ENCODE measurements at regions not wholly inside any gene's neighbourhood (a gene's known extent, or its start where the extent isn't known, plus 50 kb on each side); places are given as distances from the start of the nearest gene placed in this dataset.
"Not testable (repeated sequence)": the region's sequence is repeated elsewhere in the genome, so short reads cannot be mapped to it uniquely, and the experiment has no call there.

DNA sequence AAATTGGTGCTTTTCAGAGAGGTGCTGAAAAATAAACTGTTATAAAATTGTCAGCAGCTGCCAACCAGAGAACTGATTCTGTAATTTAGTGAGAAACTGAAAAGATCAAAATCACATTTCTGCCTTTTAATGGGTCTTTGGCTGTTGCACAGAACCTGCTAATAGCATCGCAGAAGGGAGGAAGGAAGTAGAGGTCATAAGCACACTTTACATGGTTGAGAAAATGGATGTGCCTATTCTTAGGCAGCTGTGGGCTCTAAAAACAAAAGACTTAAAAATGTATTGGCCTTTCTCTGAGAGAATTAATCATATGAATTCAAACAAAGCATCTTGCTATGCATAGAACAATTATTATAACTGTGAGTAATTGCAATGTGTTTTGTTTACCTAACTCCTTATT is 1186.9 kb downstream of the DSC3 start:
- Mint-ChIP-seq H3K36me3 (ENCODE audit: insufficient read depth) (no peaks in the 10 kb centered on the region), H3K4me1 (ENCODE audit: low read depth in 2 of 2) (no peaks in the 10 kb centered on the region), H3K4me3 (no peak overlapping the region), H3K27me3 (no peaks in the 10 kb centered on the region), H3K9me3 (peaks cover 7 to 21% of the 10 kb centered on the region in 2 donors), H3K27ac (no peak overlapping the region)
- ATAC-seq (replicated peaks) (no peak), DNase-seq (no peak)

DNA sequence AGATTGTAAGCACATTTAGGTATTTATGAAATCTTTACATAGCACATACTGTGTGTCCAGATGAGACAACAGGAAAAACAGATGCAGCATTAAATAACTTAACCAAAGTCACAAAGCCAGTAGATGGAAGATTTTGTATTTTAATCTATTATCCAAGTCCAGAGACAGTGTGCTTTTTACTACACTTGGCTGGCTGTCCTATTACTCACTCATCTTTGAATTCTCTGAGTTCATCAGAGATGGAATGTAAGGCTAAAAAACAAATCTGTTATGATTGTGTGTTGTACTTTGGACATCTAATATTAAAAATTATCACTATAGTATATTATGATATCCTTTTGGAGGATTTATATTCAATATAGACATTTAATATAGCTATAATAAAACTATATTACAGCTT is 1189.4 kb downstream of the DSC3 start:
- H3K27me3 Mint-ChIP-seq: no peaks in the 10 kb centered on the region
- H3K27ac Mint-ChIP-seq: no peak overlapping the region
- no peak for ATAC-seq (replicated peaks)

DNA sequence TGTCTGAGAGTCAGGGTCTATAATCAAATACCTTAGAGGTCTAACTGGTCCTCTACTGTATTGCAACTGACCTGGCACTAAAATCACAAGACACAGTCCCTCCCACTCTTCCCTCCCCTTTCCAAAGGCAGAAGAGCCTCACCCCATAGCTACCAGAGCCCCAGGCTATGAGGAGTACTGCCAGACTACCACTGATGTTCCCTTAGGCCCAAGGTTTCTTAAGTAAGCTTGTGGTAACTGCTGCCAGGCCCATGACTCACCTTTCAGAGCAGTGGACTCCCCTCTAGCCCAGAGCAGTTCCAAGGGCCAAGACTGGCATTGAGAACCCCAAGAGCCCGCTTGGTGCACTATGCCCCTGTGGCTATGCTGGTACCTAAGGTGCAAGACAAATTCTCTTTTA is 1193.4 kb downstream of the DSC3 start:
- DNase-seq (no peak), ATAC-seq (replicated peaks) (no peak)
- no peak overlapping the region for H3K4me3 Mint-ChIP-seq
- no peaks in the 10 kb centered on the region for H3K27me3 Mint-ChIP-seq
- H3K36me3 Mint-ChIP-seq (ENCODE audit: insufficient read depth): no peaks in the 10 kb centered on the region
- no peaks in the 10 kb centered on the region for H3K4me1 Mint-ChIP-seq (ENCODE audit: low read depth in 2 of 2)
- H3K9me3 Mint-ChIP-seq: peaks cover 11 to 32% of the 10 kb centered on the region in 2 donors
- no peak overlapping the region for H3K27ac Mint-ChIP-seq

More for the DNA sequence above, 1189.4 kb downstream of the DSC3 start:
- no peak for DNase-seq
- Mint-ChIP-seq H3K9me3 (peaks cover 8 to 24% of the 10 kb centered on the region in 2 donors), H3K4me1 (ENCODE audit: low read depth in 2 of 2) (no peaks in the 10 kb centered on the region), H3K36me3 (ENCODE audit: insufficient read depth) (no peaks in the 10 kb centered on the region), H3K4me3 (no peak overlapping the region)

DNA sequence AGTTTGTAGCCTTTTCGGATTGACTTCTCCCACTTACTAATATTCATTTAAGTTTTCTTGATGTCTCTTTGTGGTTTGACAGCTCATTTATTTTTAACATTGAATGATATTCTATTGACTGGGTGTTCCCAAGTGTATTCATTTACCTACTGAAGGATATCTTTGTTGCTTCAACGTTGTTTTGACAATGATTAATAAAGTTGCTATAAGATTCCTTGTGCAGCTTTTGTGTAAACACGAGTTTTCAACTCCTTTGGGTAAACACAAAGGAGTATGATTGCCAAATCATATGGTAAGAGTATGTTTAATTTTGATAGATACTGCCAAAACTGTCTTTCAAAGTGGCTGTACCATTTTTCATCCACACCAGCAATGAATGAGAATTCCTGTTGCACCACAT is 1200.9 kb downstream of the DSC3 start:
- Mint-ChIP-seq H3K36me3 (ENCODE audit: insufficient read depth) (no peaks in the 10 kb centered on the region), H3K9me3 (peaks cover 4 to 12% of the 10 kb centered on the region in 2 donors), H3K27ac (no peak overlapping the region), H3K27me3 (no peaks in the 10 kb centered on the region), H3K4me3 (no peak overlapping the region), H3K4me1 (ENCODE audit: low read depth in 2 of 2) (no peaks in the 10 kb centered on the region)
- DNase-seq: no peak
- no peak for ATAC-seq (replicated peaks)

DNA sequence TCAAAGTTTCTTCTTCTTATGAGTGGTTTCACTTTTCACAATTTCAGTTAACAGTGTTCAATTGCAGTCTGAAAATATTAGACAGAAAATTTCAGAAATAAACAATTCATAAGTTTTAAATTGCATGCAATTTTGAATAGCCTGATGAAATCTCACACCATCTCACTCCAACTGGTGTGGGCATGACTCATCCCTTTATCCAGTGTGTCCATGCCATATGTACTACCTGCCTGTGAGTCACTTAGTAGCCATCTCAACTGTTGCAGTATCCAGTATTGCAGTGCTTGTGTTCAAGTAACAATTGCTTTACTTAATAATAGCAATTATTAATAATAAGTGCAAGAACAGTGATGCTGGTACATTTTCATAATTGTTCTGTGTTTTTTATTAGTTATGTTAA is 1202.5 kb downstream of the DSC3 start:
- no peaks in the 10 kb centered on the region for H3K36me3 Mint-ChIP-seq (ENCODE audit: insufficient read depth)
- no peak overlapping the region for H3K4me3 Mint-ChIP-seq
- ATAC-seq (replicated peaks) (no peak), DNase-seq (no peak)
- H3K27ac Mint-ChIP-seq: no peak overlapping the region
- H3K27me3 Mint-ChIP-seq: no peaks in the 10 kb centered on the region
- peaks cover 4 to 6% of the 10 kb centered on the region in 2 donors for H3K9me3 Mint-ChIP-seq
- H3K4me1 Mint-ChIP-seq (ENCODE audit: low read depth in 2 of 2): no peaks in the 10 kb centered on the region

GRCh38 chr18:29838961-29839360 is 1203.6 kb downstream of the DSC3 start:
- ATAC-seq (replicated peaks); H3K27me3 Mint-ChIP-seq; H3K36me3 Mint-ChIP-seq (ENCODE audit: insufficient read depth); DNase-seq; H3K27ac Mint-ChIP-seq; H3K4me1 Mint-ChIP-seq (ENCODE audit: low read depth in 2 of 2); H3K4me3 Mint-ChIP-seq: not testable (repeated sequence)
- H3K9me3 Mint-ChIP-seq: peaks cover 7 to 11% of the 10 kb centered on the region in 2 donors

- DNase-seq: no peak
- Mint-ChIP-seq H3K27ac (no peak overlapping the region), H3K27me3 (no peaks in the 10 kb centered on the region), H3K4me3 (no peak overlapping the region), H3K4me1 (ENCODE audit: low read depth in 2 of 2) (no peaks in the 10 kb centered on the region), H3K36me3 (ENCODE audit: insufficient read depth) (no peaks in the 10 kb centered on the region), H3K9me3 (peaks cover 7 to 13% of the 10 kb centered on the region in 2 donors)
- ATAC-seq (replicated peaks): no peak
Measured at GRCh38 chr18:29838556-29838955, 1204.0 kb downstream of the DSC3 start.

DNA sequence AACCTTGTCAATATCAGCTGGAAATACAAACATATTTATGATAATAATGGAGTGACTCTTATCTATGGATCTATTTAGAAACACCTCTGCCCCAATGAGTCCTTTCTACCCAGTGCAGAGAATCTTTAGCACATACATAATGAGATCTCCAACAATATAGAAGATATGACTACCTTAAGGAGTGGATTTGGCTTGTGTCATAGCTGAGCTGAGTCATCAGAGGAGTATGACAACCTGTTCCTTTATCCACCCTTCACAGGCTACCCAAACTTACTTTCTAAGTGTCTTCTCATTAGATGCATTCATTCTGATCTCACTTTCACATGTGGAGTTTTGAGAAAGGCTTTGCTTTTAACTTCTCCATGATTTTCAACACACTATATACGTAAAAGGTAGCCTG is 1218.9 kb downstream of the DSC3 start:
- Mint-ChIP-seq H3K36me3 (ENCODE audit: insufficient read depth) (no peaks in the 10 kb centered on the region), H3K4me3 (no peak overlapping the region), H3K27me3 (no peaks in the 10 kb centered on the region), H3K4me1 (ENCODE audit: low read depth in 2 of 2) (no peaks in the 10 kb centered on the region), H3K9me3 (peaks cover 8 to 47% of the 10 kb centered on the region in 2 donors), H3K27ac (no peak overlapping the region)
- DNase-seq (no peak), ATAC-seq (replicated peaks) (no peak)

DNA sequence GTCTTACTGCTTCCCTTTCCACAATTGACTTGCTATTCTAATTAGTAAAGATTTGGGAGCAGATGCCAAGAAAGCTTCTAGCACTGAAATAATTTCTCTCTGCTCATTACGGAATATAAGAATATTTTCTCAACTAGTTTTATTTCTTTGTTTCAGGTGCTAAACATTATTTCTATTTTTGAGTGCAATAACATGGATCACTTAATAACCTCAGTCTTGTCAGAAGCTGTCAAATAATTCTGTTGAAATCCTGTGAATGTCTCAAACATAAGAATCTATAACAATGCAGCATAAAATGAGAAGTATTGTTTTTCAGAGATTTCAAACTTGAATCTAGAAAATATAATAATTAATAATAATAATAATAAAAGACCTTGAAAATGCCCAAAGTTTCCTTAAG is 1221.0 kb downstream of the DSC3 start:
- Mint-ChIP-seq H3K27ac (no peak overlapping the region), H3K36me3 (ENCODE audit: insufficient read depth) (no peaks in the 10 kb centered on the region), H3K27me3 (no peaks in the 10 kb centered on the region), H3K4me1 (ENCODE audit: low read depth in 2 of 2) (no peaks in the 10 kb centered on the region), H3K4me3 (no peak overlapping the region), H3K9me3 (peaks cover 6 to 47% of the 10 kb centered on the region in 2 donors)
- DNase-seq (no peak), ATAC-seq (replicated peaks) (no peak)

DNA sequence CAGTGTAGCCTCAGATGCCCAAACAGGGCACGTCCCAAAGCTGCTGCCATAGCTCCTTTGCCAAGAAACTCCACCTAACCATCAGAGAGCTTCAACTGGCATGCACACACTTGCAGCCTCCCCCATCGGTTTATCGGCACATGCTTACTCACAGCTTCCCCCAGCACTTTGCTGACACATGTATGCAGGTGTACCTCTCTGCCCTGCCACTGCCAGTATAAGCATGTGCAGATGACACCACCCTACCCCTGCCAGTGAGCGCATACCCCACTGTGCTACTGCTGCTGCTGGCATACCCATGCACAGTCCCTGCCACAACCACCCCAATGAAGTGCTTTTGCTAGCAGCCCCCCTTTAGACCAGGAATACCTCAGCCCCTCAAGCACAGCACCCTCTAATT is 1231.0 kb downstream of the DSC3 start:
- H3K9me3 Mint-ChIP-seq: peaks cover 11 to 32% of the 10 kb centered on the region in 2 donors
- DNase-seq: no peak
- no peak overlapping the region for H3K4me3 Mint-ChIP-seq
- H3K4me1 Mint-ChIP-seq (ENCODE audit: low read depth in 2 of 2): no peaks in the 10 kb centered on the region
- no peaks in the 10 kb centered on the region for H3K27me3 Mint-ChIP-seq
- ATAC-seq (replicated peaks): no peak
- H3K36me3 Mint-ChIP-seq (ENCODE audit: insufficient read depth): no peaks in the 10 kb centered on the region
- H3K27ac Mint-ChIP-seq: no peak overlapping the region

- Mint-ChIP-seq H3K36me3 (ENCODE audit: insufficient read depth) (no peaks in the 10 kb centered on the region), H3K4me3 (no peak overlapping the region), H3K9me3 (peaks cover 3 to 17% of the 10 kb centered on the region in 2 donors), H3K27ac (no peak overlapping the region), H3K4me1 (ENCODE audit: low read depth in 2 of 2) (no peaks in the 10 kb centered on the region), H3K27me3 (no peaks in the 10 kb centered on the region)
- DNase-seq (no peak), ATAC-seq (replicated peaks) (no peak)
Measured at GRCh38 chr18:29780816-29781215, 1261.7 kb downstream of the DSC3 start.

DNA sequence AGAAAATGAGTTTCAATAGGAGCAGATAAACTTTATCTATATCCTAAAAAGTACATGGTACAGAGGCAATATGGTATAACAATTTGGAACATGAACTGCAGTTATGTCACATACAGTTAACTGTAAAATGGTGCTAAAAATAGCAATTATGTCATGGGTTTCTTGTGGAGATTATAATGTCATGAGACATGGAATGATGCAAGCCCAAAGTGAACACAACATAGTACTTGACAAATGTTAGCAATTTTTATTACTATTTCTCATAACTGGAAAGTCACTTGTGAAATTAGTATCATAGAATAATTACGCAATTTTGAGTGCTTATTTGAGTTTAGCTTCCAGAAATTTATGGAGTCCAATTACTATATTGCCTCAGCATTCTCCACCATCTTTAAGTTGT is 1263.4 kb downstream of the DSC3 start:
- no peak for DNase-seq
- no peak for ATAC-seq (replicated peaks)
- Mint-ChIP-seq H3K9me3 (peaks cover 0 to 11% of the 10 kb centered on the region in 2 donors), H3K27me3 (no peaks in the 10 kb centered on the region), H3K4me3 (no peak overlapping the region), H3K27ac (no peak overlapping the region), H3K4me1 (ENCODE audit: low read depth in 2 of 2) (no peaks in the 10 kb centered on the region), H3K36me3 (ENCODE audit: insufficient read depth) (no peaks in the 10 kb centered on the region)

DNA sequence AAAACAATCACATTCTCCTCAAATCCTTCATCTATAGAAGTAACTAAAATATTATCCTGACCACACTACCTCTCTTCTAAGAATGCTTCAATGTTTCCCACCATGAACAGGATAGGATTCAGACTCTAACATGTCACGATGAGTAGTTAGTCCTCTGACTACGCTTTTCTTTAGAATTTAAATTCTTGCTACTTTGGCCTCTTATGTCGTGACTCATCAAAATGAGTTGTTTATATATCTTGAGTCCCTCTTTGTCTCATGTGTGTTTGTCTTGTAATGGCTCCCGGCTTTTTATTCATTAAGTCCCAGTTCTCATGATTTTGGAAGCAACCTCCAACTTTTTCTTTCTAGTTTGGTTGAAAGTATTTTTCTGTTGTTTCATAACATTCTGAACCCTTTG is 1289.2 kb downstream of the DSC3 start:
- Mint-ChIP-seq H3K9me3 (peaks cover 11 to 28% of the 10 kb centered on the region in 2 donors), H3K27ac (no peak overlapping the region), H3K4me3 (no peak overlapping the region), H3K36me3 (ENCODE audit: insufficient read depth) (no peaks in the 10 kb centered on the region), H3K4me1 (ENCODE audit: low read depth in 2 of 2) (no peaks in the 10 kb centered on the region), H3K27me3 (no peaks in the 10 kb centered on the region)
- ATAC-seq (replicated peaks): no peak
- no peak for DNase-seq

DNA sequence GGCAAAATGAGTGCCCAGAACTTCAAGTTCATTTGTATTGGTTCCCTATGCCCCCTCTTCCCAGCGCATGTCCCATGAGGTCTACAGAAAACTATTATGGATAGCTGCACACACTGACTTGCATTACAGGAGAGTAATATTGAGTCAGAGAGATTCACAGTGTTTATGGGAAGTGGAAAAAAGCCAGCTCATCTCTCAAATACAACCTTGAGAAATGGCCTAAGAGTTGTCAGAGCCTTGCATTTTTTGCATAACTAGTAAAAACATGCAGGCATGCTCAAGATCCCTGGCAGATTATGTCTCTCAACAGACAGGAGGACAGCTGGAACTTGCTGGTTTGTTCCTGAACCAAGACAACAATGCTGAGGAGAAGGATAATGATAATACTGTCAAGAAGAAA is 1292.8 kb downstream of the DSC3 start:
- no peak for ATAC-seq (replicated peaks)
- no peaks in the 10 kb centered on the region for H3K27me3 Mint-ChIP-seq

DNA sequence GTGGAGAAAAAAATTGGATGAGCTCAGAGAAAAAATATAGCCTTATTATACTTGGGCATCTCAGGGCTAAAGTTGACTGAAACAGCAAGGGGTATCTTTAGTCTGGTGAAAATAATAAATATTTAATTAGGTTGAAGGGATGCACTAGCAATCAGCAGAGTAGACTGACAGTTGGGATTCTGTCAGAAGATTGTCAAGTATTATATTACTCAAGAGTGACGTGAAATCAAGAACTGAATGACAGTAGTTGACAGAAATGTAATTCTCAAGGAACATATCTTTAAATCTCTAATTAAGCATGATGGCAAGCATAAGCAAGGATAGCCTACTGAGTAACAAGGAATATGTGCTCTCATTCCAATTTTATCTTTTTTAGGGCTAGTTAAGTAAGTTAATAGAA is 1301.1 kb downstream of the DSC3 start:
- H3K9me3 Mint-ChIP-seq: peaks cover 5 to 17% of the 10 kb centered on the region in 2 donors
- ATAC-seq (replicated peaks) (no peak), DNase-seq (no peak)
- H3K36me3 Mint-ChIP-seq (ENCODE audit: insufficient read depth): no peaks in the 10 kb centered on the region
- no peak overlapping the region for H3K27ac Mint-ChIP-seq
- no peaks in the 10 kb centered on the region for H3K4me1 Mint-ChIP-seq (ENCODE audit: low read depth in 2 of 2)
- H3K27me3 Mint-ChIP-seq: no peaks in the 10 kb centered on the region
- no peak overlapping the region for H3K4me3 Mint-ChIP-seq

More for the DNA sequence above, 1292.8 kb downstream of the DSC3 start:
- H3K4me1 Mint-ChIP-seq (ENCODE audit: low read depth in 2 of 2): no peaks in the 10 kb centered on the region
- H3K36me3 Mint-ChIP-seq (ENCODE audit: insufficient read depth): no peaks in the 10 kb centered on the region
- H3K27ac Mint-ChIP-seq: no peak overlapping the region
- no peak overlapping the region for H3K4me3 Mint-ChIP-seq
- peaks cover 13 to 32% of the 10 kb centered on the region in 2 donors for H3K9me3 Mint-ChIP-seq
- DNase-seq: no peak

All from effector memory CD8-positive, alpha-beta T cell (primary cell).